ENCODE measurements at regions not wholly inside any gene's neighbourhood (a gene's known extent, or its start where the extent isn't known, plus 50 kb on each side); places are given as distances from the start of the nearest gene placed in this dataset.

GRCh38 chr6:67591910-67592309 is 1043.2 kb upstream of the ADGRB3 start:
- TF ChIP-seq POLR2A (IDR thresholded peaks at IDR 0.05; ENCODE audit: low read depth, low read length) = no peak
- no peak for TF ChIP-seq POU2F2 (IDR thresholded peaks at IDR 0.05; ENCODE audit: low read depth, low read length)
- no peak for TF ChIP-seq TAF1 (IDR thresholded peaks at IDR 0.05; ENCODE audit: low read depth, low read length)
- TF ChIP-seq POLR2AphosphoS5 (IDR thresholded peaks at IDR 0.05; ENCODE audit: low read depth, low read length) = no peak

Measured in GM12891 (cell line).